ENCODE measurements at regions not wholly inside any gene's neighbourhood (a gene's known extent, or its start where the extent isn't known, plus 50 kb on each side); places are given as distances from the start of the nearest gene placed in this dataset.

DNA sequence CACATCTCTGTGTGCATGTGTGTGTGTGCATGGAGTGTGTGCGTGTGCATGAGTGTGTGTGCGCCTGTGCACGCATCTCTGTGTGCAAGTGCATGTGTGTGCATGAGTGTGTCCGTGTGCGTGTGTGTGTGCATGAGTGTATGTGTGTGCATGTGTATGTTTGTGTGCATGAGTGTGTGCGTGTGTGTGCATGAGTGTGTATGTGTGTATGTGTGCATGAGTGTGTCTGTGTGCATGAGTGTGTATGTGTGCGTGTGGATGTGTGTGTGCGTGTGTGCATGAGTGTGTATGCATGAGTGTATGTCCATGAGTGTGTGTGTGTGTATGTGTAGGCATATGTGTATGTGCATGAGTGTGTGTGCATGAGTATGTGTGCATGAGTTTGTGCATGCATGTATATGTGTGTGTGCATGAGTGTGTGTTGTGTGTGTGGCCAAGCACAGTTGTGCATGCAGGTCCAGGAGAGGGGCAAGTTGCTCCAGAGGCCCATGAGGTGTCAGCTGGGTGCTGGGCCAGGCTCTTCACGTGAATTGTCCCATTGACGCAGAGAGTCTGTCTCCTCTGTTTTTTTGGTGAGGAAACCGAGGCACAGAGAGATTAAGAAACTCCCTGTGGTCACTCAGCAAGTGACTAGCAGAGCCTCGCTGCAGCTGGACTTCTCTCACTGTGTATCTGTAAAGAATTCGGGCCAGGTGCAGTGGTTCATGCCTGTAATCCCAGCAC is 75.5 kb downstream of the ASB1 start:
- no peak for TF ChIP-seq CTCF (IDR thresholded peaks at IDR 0.05)
- TF ChIP-seq POLR2AphosphoS5 (IDR thresholded peaks at IDR 0.05; ENCODE audit: insufficient read depth in 1 of 2, low read depth in 1 of 2), result no peak

Data from vagina (tissue), 2 donors.